Heart left ventricle (tissue), 16 donors: ENCODE measurements at regions not wholly inside any gene's neighbourhood (a gene's known extent, or its start where the extent isn't known, plus 50 kb on each side); places are given as distances from the start of the nearest gene placed in this dataset.

Source experiments
- ATAC-seq, 4 donors: fragments of 200-7000 bp; cut with Tn5 transposase; one replicate each; pipeline ENCODE4 v1.9.1; 2020 to 2022; ENCODE audit warnings: moderate library complexity in 4 of 4, mild to moderate bottlenecking in 3 of 4, moderate number of reproducible peaks in 1 of 4
- DNase-seq, 5 donors: peaks; one replicate each; pipeline ENCODE4 v3.0.0-alpha.2; 2020
- H3K27ac ChIP-seq, 12 donors: fragments of 200-600 bp; sonication (generic) in 4 of 12; one replicate each; pipeline versions ENCODE4 v1.5.0 to v1.8.0; 2016 to 2022; ENCODE audit warnings: mild to moderate bottlenecking in 2 of 12
- H3K27me3 ChIP-seq, 9 donors: fragments of 200-600 bp; sonication (generic) in 2 of 9; one replicate each; pipeline versions ENCODE4 v1.5.1 to v1.8.0; 2016 to 2022; ENCODE audit warnings: mild to moderate bottlenecking in 3 of 9
- H3K36me3 ChIP-seq, 9 donors: fragments of 200-600 bp; sonication (generic) in 2 of 9; one replicate each; pipeline versions ENCODE4 v1.5.0 to v1.8.0; 2018 to 2022; ENCODE audit warnings: mild to moderate bottlenecking in 2 of 9
- H3K4me1 ChIP-seq, 12 donors: fragments of 200-600 bp; sonication (generic) in 4 of 12; one replicate each; pipeline versions ENCODE4 v1.5.0 to v1.8.0; 2016 to 2022; ENCODE audit warnings: mild to moderate bottlenecking in 3 of 12
- H3K4me3 ChIP-seq, 12 donors: fragments of 200-600 bp; sonication (generic) in 4 of 12; one replicate each; pipeline versions ENCODE4 v1.5.0 to v1.8.0; 2017 to 2022; ENCODE audit warnings: mild to moderate bottlenecking in 9 of 12, moderate library complexity in 4 of 12
- H3K9me3 ChIP-seq, 12 donors: fragments of 200-600 bp; sonication (generic) in 4 of 12; one replicate each; pipeline versions ENCODE4 v1.5.0 to v1.8.0; 2016 to 2022; ENCODE audit warnings: mild to moderate bottlenecking in 1 of 12
- POLR2A ChIP-seq, 2 donors: fragments of 450-650 bp; IDR thresholded peaks; one replicate each; pipeline ENCODE4 v1.6.1; 2017; ENCODE audit warnings: antibody characterized with exemption in 2 of 2, mild to moderate bottlenecking in 2 of 2, moderate library complexity in 2 of 2
- WGBS, 4 donors: extraction: QIAGEN DNeasy Blood & Tissue Kit in 2 of 4; methylation state at CpG; one replicate each; pipeline versions ENCODE4 v1.1.5 to v1.1.7; 2013 to 2018; 5-methylcytosine and 5-hydroxymethylcytosine counted together
- intact Hi-C, 10 donors: fragments of 100-400 bp; cut with DNase I; formaldehyde crosslinking; loops; one replicate each; pipeline versions ENCODE4 v1.11.1 to v1.14.2; 2022
- TF ChIP-seq, protein P1 (sequence below), 12 donors: fragments of 200-600 bp; sonication (generic) in 4 of 12; IDR thresholded peaks; one replicate each; pipeline versions ENCODE4 v1.5.0 to v1.8.0; 2018 to 2022; ENCODE audit warnings: antibody characterized with exemption in 12 of 12, mild to moderate bottlenecking in 5 of 12
- donor health status: ischemic (EF 13 %, LVEDD 7.1; RV severe dilation, severe dysfunction).
- donor health status: healthy with polysubstance abuse.
- donor health status: DM: no; HTN: yes; CAD: no.
- donor health status: DM: no; HTN: no; CAD: no.
- donor health status: ischemic (EF 25% LVEDD 6.9; RV normal size, moderate dysfunction).
- donor health status: ischemic (EF 25% LVEDD 5.7; RV mildly dilated, moderate dysfunction).
- donor health status: healthy.
- donor health status: DM: yes; HTN: yes; CAD: no.
- donor health status: ischemic (EF 35%, LVEDD 5.7; RV mildly dilated, moderate dysfunction).
- donor health status: nonischemic (EF 11% LVEDD 7.7; RV severe dilation, severe dysfunction).
- donor health status: DM: yes; HTN: yes; CAD: no.
- donor health status: PGD.
- donor health status: ischemic (EF 29% LVEDD 5.4; RV normal size, mild dysfunction).
- donor health status: nonischemic (EF 23%, LVEDD 6.1; RV moderate dilation, normal function).

- WGBS, 4 donors: 95 to 97% (median 96%) methylated on average over 6 of the region's 6 CpGs
- H3K27me3 ChIP-seq: no peaks in the 10 kb centered on the region
- TF ChIP-seq, protein P1, sequence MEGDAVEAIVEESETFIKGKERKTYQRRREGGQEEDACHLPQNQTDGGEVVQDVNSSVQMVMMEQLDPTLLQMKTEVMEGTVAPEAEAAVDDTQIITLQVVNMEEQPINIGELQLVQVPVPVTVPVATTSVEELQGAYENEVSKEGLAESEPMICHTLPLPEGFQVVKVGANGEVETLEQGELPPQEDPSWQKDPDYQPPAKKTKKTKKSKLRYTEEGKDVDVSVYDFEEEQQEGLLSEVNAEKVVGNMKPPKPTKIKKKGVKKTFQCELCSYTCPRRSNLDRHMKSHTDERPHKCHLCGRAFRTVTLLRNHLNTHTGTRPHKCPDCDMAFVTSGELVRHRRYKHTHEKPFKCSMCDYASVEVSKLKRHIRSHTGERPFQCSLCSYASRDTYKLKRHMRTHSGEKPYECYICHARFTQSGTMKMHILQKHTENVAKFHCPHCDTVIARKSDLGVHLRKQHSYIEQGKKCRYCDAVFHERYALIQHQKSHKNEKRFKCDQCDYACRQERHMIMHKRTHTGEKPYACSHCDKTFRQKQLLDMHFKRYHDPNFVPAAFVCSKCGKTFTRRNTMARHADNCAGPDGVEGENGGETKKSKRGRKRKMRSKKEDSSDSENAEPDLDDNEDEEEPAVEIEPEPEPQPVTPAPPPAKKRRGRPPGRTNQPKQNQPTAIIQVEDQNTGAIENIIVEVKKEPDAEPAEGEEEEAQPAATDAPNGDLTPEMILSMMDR (IDR thresholded peaks at IDR 0.05): no peak
- no peak for TF ChIP-seq POLR2A (IDR thresholded peaks at IDR 0.05)
Measured at GRCh38 chr13:39816936-39817335, 161.5 kb downstream of the COG6 start.

GRCh38 chr13:39818953-39819352, 163.5 kb downstream of the COG6 start:
- H3K4me1 ChIP-seq: no peaks in the 10 kb centered on the region
- no peak overlapping the region for H3K27ac ChIP-seq
- WGBS, 4 donors: 77 to 87% (median 81%) methylated on average over 5 of the region's 5 CpGs
- ATAC-seq: no peak
- intact Hi-C loops: no loop called here
- H3K4me3 ChIP-seq: no peak overlapping the region
- no peak for DNase-seq
- no peaks in the 10 kb centered on the region for H3K27me3 ChIP-seq
- no peaks in the 10 kb centered on the region for H3K36me3 ChIP-seq
- no peak for TF ChIP-seq POLR2A (IDR thresholded peaks at IDR 0.05)
- TF ChIP-seq, protein P1 (IDR thresholded peaks at IDR 0.05): no peak
- no peaks in the 10 kb centered on the region for H3K9me3 ChIP-seq

More at GRCh38 chr13:39816936-39817335, 161.5 kb downstream of the COG6 start:
- H3K4me3 ChIP-seq: no peak overlapping the region
- H3K27ac ChIP-seq: no peak overlapping the region
- DNase-seq (no peak), ATAC-seq (no peak)
- no peaks in the 10 kb centered on the region for H3K36me3 ChIP-seq
- intact Hi-C loops: no loop called here
- H3K9me3 ChIP-seq: no peaks in the 10 kb centered on the region
- H3K4me1 ChIP-seq: no peaks in the 10 kb centered on the region

GRCh38 chr13:39820606-39821005, 165.1 kb downstream of the COG6 start:
- TF ChIP-seq, protein P1 (IDR thresholded peaks at IDR 0.05): no peak
- no peak for TF ChIP-seq POLR2A (IDR thresholded peaks at IDR 0.05)
- no peak overlapping the region for H3K4me3 ChIP-seq
- H3K27me3 ChIP-seq: no peaks in the 10 kb centered on the region
- H3K36me3 ChIP-seq: no peaks in the 10 kb centered on the region
- DNase-seq (no peak), ATAC-seq (no peak)
- no peaks in the 10 kb centered on the region for H3K9me3 ChIP-seq
- H3K4me1 ChIP-seq: no peaks in the 10 kb centered on the region
- no peak overlapping the region for H3K27ac ChIP-seq
- WGBS, 4 donors: 79 to 88% (median 87%) methylated on average over 2 of the region's 2 CpGs
- intact Hi-C loops: no loop called here

GRCh38 chr13:39821977-39822376, 166.5 kb downstream of the COG6 start:
- Histone ChIP-seq H3K9me3 (no peaks in the 10 kb centered on the region), H3K4me3 (no peak overlapping the region), H3K27me3 (no peaks in the 10 kb centered on the region), H3K36me3 (no peaks in the 10 kb centered on the region), H3K27ac (no peak overlapping the region), H3K4me1 (no peaks in the 10 kb centered on the region)
- TF ChIP-seq POLR2A (IDR thresholded peaks at IDR 0.05): no peak
- 91 to 98% (median 97%) methylated on average over 1 of the region's 1 CpG for WGBS, 4 donors
- intact Hi-C loops: no loop called here
- no peak for DNase-seq
- no peak for ATAC-seq

- 87 to 93% (median 88%) methylated on average over 3 of the region's 3 CpGs for WGBS, 4 donors
- no peak for DNase-seq
- Histone ChIP-seq H3K4me1 (no peaks in the 10 kb centered on the region), H3K27me3 (no peaks in the 10 kb centered on the region), H3K4me3 (no peak overlapping the region), H3K36me3 (no peaks in the 10 kb centered on the region), H3K9me3 (no peaks in the 10 kb centered on the region), H3K27ac (no peak overlapping the region)
- no peak for ATAC-seq
- TF ChIP-seq POLR2A (IDR thresholded peaks at IDR 0.05): no peak
- TF ChIP-seq, protein P1 (IDR thresholded peaks at IDR 0.05): no peak
- intact Hi-C loops: no loop called here
Measured at GRCh38 chr13:39822437-39822836, 167.0 kb downstream of the COG6 start.
